HG02623 (cell line): ENCODE measurements at regions not wholly inside any gene's neighbourhood (a gene's known extent, or its start where the extent isn't known, plus 50 kb on each side); places are given as distances from the start of the nearest gene placed in this dataset.
"Not testable (repeated sequence)": the region's sequence is repeated elsewhere in the genome, so short reads cannot be mapped to it uniquely, and the experiment has no call there.

Source experiments
- ATAC-seq: cut with Tn5 transposase; IDR thresholded peaks from one replicate; pipeline ENCODE4 v1.9.1; 2021; ENCODE audit warnings: moderate library complexity; ENCODE audit not compliant: unreplicated experiment

DNA sequence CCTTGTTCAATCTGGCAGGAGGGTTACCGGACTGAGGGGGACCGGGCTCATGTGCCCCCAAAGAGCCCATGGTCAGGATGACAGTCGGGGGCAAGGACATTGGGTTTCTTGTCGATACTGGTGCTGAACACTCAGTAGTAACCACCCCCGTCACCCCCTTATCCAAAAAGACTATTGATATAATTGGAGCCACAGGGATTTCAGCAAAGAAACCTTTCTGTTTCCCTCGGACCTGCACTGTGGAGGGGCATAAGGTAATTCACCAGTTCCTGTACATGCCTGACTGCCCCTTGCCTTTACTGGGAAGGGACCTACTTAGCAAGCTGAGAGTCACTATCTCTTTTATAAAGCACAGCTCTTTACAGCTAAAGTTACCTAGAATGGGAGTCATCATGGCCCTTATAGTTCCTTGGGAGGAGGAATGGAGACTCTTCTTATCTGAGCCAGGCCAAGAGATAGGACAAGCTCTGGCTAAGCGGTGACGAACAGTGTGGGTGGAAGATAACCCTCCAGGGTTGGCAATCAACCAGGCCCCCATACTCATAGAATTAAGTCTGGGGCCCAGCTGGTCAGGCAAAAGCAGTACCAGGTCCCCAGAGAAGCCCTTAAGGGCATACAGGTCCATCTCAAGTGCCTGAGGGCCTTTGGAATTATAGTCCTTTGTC, 603.7 kb downstream of the UQCRFS1 start:
- ATAC-seq, result no peak

DNA sequence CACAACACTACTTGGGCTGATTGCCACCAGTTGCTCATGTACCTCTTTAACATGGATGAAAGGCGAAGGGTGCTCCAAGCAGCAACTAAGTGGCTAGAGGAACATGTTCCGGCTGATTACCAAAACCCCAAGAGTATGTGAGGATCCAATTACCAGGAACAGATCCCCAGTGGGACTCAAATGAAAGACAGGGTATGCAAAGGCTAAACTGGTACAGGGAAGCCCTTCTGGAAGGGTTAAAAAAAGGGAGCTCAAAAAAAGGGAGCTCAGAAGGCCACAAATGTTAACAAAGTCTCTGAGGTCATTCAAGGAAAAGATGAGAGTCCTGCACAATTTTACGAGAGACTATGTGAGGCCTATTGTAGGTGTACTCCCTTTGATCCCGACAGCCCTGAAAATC, 604.7 kb downstream of the UQCRFS1 start:
- ATAC-seq, result no peak

DNA sequence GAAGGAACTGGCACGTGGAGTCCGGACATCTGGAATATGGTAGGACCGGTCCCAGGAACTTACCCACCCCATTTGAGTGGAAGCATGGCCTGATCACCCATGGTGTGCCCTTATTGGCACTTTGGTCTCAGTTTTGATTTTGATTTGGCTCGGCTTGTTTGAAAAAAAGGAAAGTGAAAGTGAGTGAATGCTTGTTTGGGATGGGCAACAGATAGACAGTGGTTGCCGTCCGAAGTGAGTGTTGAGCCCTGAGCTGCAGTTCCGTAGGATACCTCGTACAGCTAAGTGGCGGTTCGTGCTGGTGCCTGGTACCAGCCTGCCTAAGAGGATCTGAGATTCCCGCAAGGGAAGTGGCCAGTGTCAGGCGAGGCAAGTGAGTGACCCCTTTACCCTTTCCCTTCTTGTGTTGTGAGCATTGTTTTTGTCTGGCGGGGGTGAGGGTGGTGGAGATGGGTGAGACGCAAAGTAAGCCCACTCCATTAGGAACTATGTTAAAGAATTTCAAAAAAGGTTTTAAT, 605.8 kb downstream of the UQCRFS1 start:
- ATAC-seq, result no peak

DNA sequence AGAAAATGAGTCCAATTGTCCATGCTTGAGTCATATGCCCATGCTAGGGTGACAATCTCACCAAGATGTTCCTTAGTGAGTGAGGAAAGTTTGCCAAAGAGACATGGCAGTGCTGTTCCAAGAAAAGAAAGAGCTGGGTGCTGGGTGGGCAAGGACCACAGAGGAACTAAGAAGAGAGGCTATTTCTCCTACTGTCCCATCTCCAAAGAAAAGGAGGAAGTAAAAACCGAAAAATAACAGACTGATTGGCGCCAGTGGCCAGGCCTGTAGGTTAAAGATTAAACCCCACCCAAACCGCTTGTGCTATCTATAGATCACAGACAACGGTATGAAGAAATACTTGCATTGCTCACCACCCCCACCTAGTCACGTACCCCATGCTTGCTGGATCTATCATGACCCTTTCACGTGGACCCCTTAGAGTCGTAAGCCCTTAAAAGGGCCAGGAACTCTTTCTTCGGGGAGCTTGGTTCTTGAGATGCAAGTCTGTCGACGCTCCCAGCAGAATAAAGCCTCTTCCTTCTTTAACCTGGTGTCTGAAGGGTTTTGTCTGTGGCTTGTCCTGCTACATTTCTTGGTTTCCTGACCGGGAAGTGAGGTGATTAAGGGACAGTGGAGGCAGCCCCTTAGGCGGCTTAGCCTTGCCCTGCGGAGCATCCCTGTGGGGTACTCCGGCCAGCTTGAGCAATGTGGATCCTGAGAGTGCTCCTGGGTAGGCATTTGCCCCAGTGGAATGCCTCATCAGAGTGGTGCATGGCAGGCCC, 606.5 kb downstream of the UQCRFS1 start:
- ATAC-seq, result no peak

DNA sequence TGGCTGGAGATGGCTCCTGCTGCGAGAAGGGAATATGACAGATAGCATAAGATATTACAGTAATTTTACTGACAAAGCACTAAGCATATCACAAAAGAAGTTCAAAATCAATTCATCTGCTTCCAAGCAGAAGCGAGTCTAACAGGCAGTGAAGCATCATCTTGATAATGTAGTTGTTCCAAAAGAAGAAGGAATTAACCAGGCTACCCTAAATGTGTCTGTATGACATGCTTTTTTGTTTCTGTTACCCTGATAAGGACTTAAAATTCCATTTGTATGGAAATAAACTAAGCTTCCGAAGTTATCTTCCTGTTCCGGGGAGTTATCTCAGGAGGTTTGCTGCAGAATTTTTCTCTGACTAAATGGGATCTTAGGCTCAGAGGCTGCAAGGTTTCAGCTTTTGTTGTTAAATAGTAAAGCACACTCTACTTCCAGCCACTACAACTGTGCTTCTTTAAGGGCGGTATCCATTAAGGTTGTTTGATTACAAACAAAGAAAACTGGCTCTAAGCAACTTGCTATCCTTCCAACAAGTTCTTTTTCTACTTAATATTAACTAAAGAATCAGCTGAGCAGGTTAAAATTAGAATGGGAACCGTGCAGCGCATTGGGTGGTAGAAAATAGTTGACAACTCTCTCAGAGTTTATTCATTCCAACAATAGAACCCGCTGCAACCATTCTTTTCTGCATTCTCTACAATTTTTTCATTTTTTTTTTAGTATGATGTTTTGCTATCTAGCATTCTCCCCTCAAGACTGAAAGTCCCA, 607.3 kb downstream of the UQCRFS1 start:
- ATAC-seq, result no peak

DNA sequence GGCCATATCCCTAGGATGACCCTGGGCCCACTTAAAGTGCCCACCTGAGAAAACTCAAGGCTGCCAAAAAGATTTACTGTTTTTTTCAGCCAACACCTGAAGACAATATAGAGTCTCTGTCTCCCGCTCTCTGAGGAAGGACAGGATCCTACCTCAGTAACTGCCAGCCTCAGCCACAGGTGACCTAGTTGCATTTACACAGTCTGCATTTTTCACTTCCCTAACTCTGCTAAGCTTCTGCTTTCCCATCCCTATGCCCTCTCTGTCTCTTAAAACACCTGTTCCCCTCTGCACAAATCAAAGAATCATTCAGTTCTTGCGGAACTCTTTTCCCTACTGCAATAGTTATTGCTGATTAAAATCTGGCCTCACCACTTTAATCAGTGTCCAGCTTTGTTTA, 609.5 kb downstream of the UQCRFS1 start:
- ATAC-seq, result no peak

DNA sequence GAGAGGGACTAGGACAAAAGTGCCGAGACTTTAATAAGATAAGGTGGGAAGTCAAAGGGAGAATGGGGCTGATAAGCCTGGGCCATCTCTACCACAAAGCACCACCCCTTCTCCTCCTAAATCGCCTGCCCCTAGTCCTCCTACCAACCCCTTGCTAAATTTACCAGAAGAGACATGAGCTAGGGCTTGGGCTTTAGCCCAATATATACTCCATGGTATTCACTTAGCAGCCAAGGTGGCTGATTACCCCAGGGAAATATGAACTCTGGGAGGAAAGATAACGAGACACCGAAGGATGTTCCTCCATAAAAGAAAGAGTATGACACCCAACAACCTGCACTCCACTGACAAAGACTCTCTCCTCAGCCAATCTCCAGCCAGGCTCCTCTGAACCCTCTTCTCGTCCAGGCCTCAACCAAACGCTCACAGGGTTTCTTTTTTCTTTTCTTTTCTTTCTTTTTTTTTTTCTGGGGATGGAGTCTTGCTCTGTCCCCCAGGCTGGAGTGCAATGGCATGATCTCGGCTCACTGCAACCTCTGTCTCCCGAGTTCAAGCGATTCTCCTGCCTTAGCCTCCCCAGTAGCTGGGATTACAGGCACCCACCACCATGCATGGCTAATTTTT, 610.2 kb downstream of the UQCRFS1 start:
- no peak for ATAC-seq

DNA sequence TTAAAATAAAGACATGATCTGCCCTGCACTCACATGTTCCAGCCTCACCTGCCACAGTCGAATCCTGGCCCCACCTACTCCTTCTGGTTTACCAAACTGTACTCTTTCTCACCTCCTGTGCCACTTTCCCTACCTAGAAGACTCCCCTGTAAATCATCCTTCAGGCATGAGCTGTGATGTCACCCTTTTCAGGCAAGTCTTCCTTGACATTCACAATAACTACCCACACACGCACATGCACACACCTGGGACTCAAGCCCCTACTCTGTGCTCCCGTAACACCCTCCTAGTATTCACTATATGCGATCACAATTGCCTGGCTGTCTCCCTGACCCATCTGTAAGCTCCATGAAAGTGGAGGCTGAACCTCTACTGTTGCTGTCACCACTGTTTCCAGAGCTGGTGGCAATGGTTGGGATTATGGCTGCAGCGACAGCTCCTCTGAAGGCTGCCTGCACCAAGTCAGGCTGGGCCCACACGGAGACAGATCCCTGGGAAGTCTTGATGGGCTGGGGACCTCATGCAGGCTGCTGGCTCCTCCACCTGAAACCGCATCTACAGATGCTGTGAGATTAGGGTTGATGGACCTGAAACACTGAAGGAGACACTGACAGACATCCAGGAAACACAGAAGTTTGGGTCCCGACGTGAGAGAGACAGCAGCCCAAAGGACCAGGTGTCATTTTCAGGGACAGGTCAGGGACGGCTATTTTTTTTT, 611.1 kb downstream of the UQCRFS1 start:
- ATAC-seq, result no peak

DNA sequence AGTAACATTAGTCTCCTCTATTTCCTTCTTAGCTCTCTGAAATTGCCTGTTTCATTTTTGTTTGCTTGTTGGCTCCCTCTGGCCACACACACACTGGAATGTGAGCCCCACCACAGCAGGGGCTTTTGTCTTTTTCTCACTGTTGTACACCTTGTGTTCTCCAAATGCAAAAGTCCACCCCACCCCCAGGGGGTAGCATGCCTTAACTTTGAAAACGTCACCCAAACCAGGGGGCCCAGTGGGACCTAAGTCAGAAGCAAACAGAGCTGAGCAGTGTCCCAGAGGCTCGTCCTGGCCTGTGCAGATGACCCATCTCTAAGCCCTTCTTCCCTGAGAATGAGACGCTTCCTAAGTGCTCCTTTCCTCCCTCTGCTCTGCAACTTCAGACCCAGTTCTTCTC, 614.1 kb downstream of the UQCRFS1 start:
- no peak for ATAC-seq

DNA sequence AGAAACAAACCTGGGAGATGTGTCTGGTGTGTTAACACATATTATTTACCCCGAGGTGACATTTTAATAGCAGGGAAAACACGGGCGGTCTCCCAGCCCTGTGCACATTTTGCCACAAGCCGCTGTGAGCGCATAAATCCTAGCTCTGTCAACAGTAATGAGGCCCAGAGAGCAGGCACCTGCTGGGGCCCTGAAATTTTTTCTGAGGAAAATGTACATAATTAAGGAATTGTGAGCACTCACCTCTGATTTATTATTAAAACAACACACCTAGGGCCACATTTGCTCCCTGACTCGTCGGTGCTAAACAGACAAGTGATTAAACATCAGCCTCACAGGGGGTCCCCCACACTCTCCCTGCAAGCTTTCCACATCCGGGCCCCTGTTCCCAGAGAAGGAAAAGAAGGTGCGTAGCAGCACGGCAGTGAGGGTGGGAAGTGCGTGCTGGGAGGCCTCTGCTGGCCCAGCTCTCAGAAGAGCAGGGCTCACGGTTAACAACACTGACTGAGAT, 616.3 kb downstream of the UQCRFS1 start:
- ATAC-seq, result no peak

DNA sequence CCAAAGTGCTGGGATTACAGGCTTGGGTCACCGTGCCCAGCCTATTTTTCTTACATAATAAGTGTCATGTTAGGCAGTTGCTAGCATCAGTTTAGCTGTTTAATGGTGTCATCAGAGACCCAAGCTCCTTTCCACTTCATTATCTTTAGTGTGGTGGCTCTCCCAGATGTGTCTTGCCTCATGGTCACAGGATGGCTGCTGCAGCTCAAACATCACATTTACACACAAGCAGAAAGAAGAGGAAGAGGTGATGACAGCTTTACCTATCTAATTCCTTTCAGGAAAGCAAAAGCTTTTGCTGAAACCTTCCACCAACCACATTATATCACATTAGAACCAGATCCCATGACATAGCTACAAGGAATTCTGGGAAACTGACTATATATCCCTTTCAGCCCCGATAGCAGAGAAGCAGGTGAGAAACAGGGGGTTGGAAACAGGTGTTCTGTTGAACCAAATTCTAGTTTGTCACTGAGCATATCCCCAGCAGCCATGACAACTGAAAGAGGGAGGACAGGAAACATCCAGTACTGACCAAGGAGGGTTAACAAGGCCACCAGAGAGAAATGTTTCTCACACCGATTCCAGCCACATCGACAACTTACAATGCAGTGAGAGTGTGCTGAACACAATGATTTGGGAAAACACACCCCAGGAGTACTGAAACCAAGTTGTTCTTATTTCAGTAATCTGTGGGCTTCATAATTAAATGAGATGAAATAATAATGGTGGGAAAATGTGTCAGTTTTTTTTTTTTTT, 617.0 kb downstream of the UQCRFS1 start:
- ATAC-seq, result no peak

DNA sequence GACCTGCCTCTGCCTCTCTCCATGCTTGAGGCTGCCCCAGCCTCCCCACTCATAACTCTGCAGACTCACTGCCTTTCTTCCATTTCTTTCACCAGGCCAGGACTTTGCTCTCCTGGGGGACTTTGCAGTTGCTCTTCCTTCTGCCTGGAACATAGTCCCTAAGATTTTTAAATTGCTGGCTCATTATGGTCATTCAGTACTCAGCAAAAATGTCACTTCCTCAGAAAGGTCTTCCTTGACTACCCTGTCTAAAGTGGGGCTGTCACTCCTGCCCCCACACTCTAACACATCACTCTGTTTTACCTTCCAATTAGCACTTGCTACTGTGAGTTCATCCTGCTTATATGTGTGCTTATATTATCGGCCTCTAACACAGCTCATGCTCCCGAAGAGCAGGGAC, 618.2 kb downstream of the UQCRFS1 start:
- no peak for ATAC-seq

DNA sequence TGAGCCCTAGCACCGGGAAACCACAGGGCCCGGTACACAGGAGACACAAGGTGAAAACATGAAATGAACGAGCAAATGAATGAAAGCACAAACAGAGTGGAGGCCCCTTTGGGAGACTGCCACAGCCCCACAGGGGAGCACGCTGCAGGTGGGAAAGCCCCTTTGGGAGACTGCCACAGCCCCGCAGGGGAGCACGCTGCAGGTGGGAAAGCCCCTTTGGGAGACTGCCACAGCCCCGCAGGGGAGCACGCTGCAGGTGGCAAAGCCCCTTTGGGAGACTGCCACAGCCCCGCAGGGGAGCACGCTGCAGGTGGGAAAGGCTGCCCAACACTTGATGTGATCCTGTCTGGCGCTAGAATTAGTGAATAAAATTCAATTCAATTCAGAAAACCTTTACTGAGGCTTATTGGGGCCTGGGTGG, 623.0 kb downstream of the UQCRFS1 start:
- ATAC-seq, result not testable (repeated sequence)

DNA sequence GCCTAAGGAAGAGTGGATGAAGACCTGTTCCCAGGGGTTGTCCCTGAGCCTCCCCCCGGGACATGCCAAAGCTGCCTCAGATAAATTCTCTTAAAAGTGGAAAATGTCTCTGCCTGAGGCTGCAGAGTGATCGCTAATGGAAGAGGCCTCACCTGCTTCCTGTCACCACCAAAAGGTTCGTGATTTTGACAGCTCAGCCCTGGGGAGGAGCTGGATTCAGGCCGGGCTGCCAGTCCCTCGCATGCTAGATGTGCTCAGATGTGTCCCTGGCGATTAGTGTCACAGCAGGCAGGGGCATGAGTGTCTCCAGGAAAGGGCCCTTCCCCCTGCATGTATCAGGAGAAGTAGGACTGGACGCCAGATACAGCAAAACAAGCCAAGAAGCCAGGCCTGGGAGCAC, 626.5 kb downstream of the UQCRFS1 start:
- ATAC-seq, result no peak

DNA sequence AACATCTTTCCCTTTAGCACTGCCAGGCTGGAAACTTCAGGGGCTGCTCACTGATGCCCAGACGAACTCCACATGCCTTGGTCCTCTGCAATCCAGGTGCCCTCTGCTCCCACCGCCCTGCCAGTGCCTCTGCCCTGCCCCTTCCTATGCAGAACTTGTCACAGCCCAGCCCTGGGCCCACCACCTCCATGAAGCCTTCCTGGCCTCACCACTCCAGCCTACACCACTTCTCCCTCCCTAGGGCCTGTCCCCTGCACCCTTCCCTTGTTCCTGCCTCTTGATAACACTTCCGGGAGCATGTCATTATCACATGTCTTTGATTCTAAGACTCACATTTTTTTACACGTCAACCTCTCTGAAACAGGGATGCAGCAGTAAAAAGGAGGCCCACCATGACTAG, 627.2 kb downstream of the UQCRFS1 start:
- no peak for ATAC-seq

DNA sequence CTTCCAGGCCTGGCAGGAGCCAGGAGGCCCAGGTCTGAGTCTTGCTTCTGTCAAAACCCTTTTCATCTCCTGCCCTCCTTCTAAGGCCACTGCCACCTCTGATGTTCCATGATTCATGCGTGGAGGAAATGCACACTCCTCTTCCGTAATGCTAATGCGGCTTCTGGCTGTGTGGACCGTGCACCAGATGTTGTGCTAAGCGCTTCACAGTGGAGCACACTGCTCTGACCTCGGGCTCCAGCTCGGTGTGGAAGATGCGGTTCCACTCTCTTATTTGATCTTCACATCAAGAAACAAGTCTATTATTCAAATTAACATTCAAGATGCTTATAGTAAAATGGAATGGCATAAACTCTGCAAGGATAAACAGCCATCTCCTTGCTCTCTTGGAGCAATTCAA, 629.2 kb downstream of the UQCRFS1 start:
- ATAC-seq, result no peak

DNA sequence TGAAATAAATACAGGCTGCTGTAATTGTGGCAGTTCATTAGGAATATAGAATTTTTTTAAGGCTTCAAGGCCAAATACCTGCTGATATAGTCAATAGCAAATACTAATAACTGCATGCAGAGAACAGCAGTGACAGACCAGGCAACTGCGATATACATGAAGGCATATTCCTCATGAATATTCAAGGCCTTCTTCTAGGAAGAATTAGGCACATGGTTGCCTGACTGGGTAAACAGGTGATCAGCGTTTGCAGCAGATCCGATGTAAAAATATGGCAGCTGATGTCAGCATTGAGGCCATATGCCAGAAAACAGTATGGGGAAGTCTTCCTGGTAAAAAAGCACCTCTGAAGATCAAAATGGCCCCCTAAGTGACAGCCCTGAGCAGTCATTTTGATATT, 629.7 kb downstream of the UQCRFS1 start:
- no peak for ATAC-seq

DNA sequence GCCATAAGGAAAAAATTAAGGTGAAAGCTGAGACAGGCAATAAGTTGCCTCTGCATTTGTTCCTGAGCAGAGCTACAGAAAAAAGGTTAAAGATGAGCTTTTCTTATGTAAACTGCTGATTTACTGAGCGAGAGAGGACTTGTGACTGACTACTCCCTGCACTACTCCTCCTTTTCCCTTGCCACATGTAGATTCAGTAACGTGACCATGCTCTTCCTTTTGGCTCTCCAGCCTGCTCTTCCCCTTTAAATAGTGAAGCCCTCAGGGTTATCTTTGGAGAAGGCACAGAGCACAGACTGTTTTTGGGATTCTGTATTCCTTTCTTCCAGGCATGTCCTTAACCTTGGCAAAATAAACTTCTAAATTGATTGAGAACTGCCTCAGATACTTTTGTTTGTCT, 630.2 kb downstream of the UQCRFS1 start:
- no peak for ATAC-seq

DNA sequence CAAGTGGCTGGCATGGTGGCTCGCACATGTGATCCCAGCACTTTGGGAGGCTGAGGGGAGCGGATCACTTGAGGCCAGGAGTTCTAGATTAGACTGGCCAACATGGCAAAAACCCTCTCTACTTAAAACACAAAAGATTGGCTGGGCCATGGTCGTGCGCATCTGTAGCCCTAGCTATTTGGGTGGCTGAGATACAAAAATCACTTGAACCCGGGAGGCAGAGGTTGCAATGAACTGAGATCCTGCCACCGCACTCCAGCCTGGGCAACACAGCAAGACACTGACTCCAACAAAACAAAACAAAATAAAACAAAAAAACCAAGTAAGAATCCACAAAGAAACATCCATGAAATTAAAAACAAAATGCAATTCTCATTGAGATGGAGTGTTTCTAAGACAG, 630.6 kb downstream of the UQCRFS1 start:
- ATAC-seq, result no peak

DNA sequence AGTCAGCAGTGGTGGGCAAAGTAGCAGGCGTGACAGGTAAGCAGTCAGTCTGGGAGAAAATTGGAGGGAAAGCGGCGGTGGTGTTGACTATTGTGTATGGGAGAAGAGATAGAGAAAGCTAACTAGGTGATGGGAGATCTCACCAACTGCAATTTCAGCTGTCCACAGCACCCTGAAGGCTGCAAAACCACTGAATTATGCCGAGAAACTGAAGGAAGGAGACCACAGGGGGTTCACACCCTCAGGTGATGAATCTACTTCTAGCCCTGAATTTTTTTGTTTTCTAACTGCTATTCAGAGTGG, 631.5 kb downstream of the UQCRFS1 start:
- no peak for ATAC-seq
